ENCODE measurements at regions not wholly inside any gene's neighbourhood (a gene's known extent, or its start where the extent isn't known, plus 50 kb on each side); places are given as distances from the start of the nearest gene placed in this dataset.
"Not testable (repeated sequence)": the region's sequence is repeated elsewhere in the genome, so short reads cannot be mapped to it uniquely, and the experiment has no call there.

GRCh38 chr16:51867386-51868065 lies 679.4 kb downstream of the TOX3 start:
- DNase-seq: no peak

GRCh38 chr16:51864575-51864974 lies 682.4 kb downstream of the TOX3 start:
- no peak for DNase-seq

- DNase-seq: no peak
Observed at GRCh38 chr16:51854401-51854951, 692.5 kb downstream of the TOX3 start.

- no peak for DNase-seq
Observed at GRCh38 chr16:51853586-51853985, 693.4 kb downstream of the TOX3 start.

GRCh38 chr16:51852892-51853291 lies 694.1 kb downstream of the TOX3 start:
- DNase-seq: no peak

GRCh38 chr16:51851111-51851510 lies 695.8 kb downstream of the TOX3 start:
- no peak for DNase-seq

- DNase-seq: no peak
Observed at GRCh38 chr16:51849715-51850114, 697.2 kb downstream of the TOX3 start.

- no peak for DNase-seq
Observed at GRCh38 chr16:51845586-51846305, 694.7 kb upstream of the SALL1 start.

GRCh38 chr16:51839727-51840462 lies 688.8 kb upstream of the SALL1 start:
- DNase-seq: no peak

GRCh38 chr16:51834794-51835193 lies 683.7 kb upstream of the SALL1 start:
- no peak for DNase-seq

GRCh38 chr16:51834133-51834532 lies 683.1 kb upstream of the SALL1 start:
- DNase-seq: no peak

GRCh38 chr16:51831595-51832367 lies 680.7 kb upstream of the SALL1 start:
- no peak for DNase-seq

GRCh38 chr16:51831034-51831433 lies 680.0 kb upstream of the SALL1 start:
- not testable (repeated sequence) for DNase-seq

GRCh38 chr16:51825779-51826178 lies 674.7 kb upstream of the SALL1 start:
- DNase-seq: no peak

GRCh38 chr16:51822471-51822870 lies 671.4 kb upstream of the SALL1 start:
- no peak for DNase-seq

- DNase-seq: no peak
Observed at GRCh38 chr16:51821527-51821926, 670.5 kb upstream of the SALL1 start.

- no peak for DNase-seq
Observed at GRCh38 chr16:51820176-51820575, 669.1 kb upstream of the SALL1 start.

GRCh38 chr16:51818342-51818944 lies 667.4 kb upstream of the SALL1 start:
- peak in 18 of 56 donors; percentile 1 to 39 (median 8) for DNase-seq

GRCh38 chr16:51816929-51817328 lies 665.9 kb upstream of the SALL1 start:
- no peak for DNase-seq

GRCh38 chr16:51815523-51815922 lies 664.5 kb upstream of the SALL1 start:
- no peak for DNase-seq

GRCh38 chr16:51814617-51815016 lies 663.5 kb upstream of the SALL1 start:
- DNase-seq: no peak

Measured in nucleus accumbens (tissue), 56 donors.